COLO668 (cell line): ENCODE measurements at regions not wholly inside any gene's neighbourhood (a gene's known extent, or its start where the extent isn't known, plus 50 kb on each side); places are given as distances from the start of the nearest gene placed in this dataset.
"Not testable (repeated sequence)": the region's sequence is repeated elsewhere in the genome, so short reads cannot be mapped to it uniquely, and the experiment has no call there.

Source experiments
- DNase-seq: peaks from one replicate; lab custom pipeline; 2025; ENCODE audit not compliant: unreplicated experiment; lab: John Stamatoyannopoulos, UW

GRCh38 chr9:129301941-129302340 is 123.9 kb upstream of the IER5L start:
- DNase-seq: no peak

DNA sequence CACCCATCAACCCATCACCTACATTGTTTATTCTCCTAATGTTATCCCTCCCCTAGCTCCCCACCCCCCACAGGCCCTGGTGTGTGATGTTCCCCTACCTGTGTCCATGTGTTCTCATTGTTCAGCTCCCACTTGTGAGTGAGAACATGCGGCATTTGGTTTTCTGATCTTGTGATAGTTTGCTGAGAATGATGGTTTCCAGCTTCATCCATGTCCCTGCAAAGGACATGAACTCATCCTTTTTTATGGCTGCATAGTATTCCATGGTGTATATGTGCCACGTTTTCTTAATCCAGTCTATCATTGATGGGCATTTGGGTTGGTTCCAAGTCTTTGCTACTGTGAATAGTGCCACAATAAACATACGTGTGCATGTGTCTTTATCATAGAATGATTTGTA is 118.1 kb upstream of the IER5L start:
- not testable (repeated sequence) for DNase-seq

DNA sequence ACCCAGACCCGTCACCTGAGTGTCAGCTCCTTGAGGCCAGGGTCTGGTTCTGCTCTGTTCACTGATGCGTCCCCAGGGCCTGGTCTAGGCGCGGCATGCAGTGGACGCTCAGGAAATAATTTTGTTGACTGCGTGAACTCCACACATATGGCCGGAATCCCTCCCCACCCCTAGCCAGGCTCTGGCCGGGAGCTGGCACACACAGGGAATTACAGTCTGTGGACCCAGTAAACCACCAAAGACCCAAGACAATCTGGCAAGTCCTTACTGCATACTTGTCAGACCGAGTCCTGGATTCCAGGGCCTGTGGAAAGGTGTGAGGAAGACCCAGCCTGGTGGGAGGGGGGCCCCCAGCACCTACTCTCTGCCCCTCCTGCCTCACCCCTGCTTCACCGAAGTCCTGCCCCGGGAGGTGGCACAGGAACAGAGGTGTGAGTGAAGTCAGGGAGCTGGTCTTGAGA is 113.0 kb upstream of the IER5L start:
- DNase-seq: no peak

DNA sequence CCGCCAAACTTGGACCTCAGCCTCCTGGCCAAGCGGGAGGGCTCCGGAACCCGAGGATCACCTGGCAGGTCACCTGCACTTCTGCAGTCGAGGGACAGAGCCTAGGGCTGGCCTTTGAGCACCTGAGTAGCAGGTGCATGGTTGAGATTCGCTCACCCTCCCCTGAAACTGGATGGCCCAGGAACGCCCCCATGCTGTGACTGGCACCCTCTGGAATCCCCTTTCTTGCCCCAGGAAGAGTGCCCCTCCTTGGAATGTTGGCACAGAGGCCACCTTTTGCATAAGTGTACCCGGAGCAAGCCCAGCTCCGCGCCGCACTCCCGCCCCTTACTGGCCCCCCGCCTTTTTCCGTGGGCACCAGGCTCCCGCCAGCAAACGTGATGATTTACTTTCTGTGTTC is 112.5 kb upstream of the IER5L start:
- DNase-seq: no peak

- peak; percentile 12 for DNase-seq
Observed at GRCh38 chr9:129289883-129290282, 111.8 kb upstream of the IER5L start.

DNA sequence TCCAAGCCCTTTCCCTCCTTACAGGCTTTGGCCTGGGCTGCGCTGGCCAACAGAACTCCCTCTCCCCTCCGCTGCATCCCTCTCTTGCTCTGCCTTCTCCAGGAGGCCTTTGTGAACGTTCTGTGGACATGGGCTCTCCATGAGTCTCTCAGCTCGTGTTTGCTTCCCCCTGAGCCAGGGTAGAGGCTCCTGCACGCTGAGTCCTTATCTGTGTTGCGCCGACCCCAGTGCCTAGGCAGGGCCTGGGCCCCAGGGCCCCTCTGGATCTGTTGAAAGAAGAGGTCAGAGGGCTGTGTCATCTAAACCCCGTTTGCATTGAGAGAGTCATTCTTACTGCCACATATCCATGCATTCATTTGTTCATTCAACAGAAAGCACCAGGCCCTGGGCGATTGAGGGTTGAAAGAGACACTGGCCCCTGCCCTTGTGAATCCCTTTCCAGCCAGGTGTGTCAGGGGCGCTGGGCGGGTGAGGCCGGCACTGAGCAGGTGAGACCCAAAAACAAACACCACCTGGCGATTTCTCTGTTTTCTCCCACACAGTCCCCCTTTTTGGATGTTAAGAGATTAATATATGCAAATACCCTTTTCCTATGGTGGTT is 111.2 kb upstream of the IER5L start:
- peak; percentile 53 for DNase-seq

DNA sequence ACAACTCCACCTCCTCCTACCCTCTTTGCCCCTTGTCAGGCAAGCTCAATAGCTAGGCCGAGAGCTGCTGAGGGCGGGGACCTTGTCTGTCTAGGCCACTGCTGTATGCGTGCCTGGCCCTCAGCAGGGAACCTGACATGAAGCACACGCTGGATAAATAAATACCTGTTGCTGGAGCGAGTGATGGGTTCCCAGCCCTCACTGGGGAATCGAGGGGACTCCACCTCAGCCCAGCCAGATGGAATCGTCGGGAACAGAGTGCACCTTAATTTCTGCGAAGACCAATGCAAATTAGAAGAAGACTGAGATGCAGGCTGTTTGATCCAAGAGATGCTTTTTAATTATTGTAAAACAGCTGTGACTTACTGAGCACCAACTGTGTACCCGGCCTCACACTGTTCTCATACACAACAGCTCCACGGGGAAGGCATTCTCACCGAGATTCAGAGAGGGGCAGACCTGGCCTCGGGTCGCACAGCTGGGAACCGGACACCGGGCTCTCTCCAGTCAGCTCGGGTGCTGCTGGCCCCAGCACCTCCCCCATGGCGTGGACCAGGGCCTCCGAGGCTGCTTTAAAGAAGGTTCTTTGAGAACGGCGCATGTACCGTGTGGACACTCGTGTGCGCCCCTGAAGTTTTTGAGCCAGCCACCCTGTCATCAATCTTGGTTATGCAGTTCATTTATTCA is 109.7 kb upstream of the IER5L start:
- peak; percentile 65 for DNase-seq

GRCh38 chr9:129285979-129286772 is 108.1 kb upstream of the IER5L start:
- no peak for DNase-seq

DNA sequence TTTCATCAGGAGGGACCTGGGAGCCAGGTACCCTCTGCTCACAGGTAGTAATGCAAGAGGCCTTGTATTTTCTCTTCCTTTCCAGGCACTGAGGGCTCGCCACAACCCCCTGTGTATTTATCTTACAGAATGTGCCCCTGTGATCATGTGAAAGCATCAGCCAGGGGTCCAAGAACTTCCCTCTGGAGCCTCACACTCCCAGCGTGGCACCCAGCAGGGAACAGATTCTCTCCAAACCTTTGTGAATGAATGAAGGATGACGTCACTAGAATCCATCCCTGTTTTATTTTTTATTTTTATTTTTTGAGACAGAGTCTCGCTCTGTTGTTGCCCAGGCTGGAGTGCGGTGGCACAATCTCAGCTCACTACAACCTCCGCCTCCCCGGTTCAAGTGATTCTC is 107.3 kb upstream of the IER5L start:
- DNase-seq: no peak

DNA sequence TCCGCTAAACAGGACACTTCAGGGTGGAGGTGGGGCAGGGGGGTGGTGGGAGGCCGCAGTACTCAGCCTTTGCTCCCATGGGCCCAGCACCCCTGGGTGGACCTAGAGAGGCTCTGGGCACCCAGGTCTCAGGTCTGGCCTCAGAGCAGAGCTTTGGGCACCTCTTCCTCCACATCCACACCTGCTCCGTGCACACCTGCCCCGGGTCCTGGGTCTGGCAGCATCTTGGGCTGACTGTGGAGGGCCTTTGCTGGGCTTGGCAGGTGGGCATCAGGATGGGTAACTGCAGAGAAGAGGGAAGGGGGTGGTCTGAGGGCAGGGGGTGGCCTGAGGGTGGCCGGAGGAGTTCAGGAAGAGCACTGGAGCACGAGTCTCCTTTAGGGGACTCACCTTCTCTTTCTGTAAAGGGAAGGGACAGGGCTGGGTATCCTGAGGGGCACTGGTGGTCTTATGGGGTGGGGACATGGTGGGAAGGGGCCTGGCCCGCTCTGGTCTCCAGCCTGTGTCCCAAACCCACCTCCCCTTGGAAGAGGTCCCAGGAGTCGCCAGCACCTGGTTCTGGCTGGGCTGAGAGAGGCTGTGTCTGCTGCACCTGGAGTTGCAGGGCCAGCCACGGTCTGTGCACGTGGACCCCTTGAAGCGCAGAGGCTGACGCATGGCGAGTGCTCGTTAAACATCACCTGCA is 106.7 kb upstream of the IER5L start:
- peak; percentile 64 for DNase-seq

DNA sequence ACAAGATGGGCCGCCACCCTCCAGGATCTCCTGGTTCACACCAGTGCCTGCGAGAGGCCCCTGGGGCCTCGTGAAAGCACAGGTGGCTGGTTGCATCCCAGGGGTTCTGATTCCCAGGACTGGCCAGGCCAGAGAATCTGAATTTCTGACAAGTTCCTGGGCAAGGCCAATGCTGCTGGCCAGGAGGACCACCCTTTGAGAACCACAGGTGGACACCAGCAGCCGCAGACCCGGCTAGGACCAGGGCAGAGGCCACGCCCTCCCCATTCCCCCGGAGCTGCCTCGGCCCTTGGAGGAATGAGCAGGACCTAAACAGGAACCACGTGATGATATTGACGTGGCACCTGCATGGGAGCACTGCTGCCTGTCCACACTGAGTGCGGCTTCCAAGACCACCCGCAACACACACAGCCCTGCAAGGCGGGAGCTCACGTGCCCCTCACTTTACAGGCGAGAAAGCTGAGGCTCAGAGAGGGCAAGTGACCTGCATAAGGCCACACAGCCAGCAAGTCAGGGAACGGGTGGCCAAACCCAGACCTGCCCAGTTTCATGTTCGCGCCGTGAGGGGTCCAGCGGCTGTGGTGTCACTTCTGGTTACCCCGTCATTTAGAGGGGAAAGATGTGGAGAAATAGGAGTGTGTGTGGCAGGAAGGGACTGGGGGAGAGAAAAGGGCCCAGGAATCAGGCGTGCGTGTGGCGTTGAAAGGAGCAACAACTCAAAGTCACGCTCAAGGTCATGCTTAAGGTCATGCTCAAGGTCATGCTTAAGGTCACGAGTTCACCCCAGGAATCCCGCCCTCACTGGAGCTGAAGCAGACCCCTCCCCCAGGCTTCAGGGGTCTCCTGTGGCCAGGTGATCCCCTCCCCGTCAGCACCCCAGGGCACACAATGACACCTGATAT is 105.9 kb upstream of the IER5L start:
- no peak for DNase-seq

DNA sequence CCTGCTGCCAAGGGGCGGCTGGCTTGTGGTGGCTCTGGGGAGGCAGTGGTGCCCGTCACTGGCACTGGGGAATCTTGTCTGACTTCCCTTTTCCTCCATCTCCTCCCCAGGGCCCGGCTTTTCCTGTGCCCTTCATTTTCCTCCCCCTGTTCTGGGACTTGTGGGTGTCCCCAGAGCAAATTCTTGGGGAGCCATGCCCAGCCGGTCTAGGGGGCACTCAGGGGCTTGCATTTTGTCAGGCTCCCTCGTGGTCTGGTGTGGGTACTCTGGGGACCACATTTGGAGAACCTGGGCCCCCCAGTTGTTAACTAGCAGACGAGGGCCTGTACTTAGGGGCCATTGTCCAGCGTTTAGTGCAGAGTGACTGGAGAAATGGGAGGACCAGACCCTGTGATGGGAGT is 105.2 kb upstream of the IER5L start:
- DNase-seq: no peak

- DNase-seq: no peak
Observed at GRCh38 chr9:129282731-129283211, 104.7 kb upstream of the IER5L start.

DNA sequence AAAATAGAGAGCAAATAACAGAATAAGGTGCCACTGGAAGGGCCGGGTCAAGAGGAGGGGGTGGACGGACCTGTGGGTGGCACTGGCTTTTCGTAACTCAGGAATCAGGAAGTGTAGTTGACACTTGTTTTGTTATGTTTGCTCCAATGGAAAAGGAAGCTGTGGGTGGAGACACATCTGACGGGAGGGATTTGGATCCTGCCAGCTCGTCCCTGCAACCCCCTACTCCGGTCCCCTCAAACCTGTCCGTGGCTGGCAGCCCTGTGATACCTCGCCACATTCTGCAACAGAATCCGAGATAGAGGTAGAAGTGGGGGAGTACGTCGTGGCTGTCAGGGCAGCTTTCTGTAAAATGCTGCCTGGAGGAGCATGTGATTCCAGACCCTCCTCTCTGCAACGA is 104.2 kb upstream of the IER5L start:
- no peak for DNase-seq

GRCh38 chr9:129281506-129282145 is 103.6 kb upstream of the IER5L start:
- no peak for DNase-seq

GRCh38 chr9:129280623-129281271 is 102.7 kb upstream of the IER5L start:
- no peak for DNase-seq

GRCh38 chr9:129280236-129280622 is 102.2 kb upstream of the IER5L start:
- no peak for DNase-seq

DNA sequence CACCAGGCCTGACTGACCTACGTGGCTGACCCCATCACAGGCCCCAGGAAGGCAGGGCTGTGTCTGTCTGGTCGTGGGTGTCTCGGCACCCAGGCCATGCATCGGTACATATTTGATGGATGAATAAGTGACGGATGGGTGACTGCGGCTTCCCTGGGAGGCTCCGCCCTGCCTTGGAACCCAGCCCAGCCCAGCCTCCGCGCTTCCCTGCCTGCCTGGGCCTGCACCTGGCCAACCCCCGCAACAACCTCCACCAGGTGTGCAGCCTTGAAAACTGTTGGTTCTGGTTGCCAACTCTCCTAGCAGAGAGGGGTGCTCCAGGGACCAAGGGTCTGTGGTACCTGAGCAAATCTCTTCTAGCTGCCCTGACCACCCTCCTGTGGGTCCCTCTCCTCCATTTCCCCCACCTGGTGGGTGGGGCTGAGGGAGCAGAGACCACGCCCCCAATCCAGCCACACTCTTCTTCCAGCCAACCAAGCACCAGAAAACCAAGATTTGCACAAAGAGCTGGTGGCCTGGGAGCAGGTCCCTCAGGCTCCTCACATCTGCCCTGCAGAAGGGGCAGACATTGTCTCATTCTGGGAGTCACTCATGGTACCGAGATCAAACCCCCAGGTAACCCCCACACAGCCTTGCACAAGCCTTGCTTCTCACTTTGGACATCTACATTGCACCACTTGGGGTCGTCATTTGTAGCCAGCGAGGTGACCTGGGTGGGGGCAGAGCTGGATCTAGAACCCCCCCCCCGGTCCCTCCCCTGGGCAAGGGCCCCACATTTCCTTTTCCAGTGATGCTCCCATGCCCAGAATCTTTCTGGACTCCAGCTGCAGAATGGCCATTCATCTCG is 100.6 kb upstream of the IER5L start:
- DNase-seq: peak; percentile 90
